ENCODE measurements at regions not wholly inside any gene's neighbourhood (a gene's known extent, or its start where the extent isn't known, plus 50 kb on each side); places are given as distances from the start of the nearest gene placed in this dataset.

- Histone ChIP-seq H3K23me2 (ENCODE audit: low read depth, low read length) (no peaks in the 10 kb centered on the region), H3K79me1 (ENCODE audit: low read depth, low read length) (no peaks in the 10 kb centered on the region), H4K5ac (ENCODE audit: insufficient read length, low read depth, low read length) (no peak overlapping the region), H3K14ac (ENCODE audit: insufficient read length) (no peak overlapping the region), H3K4me2 (ENCODE audit: insufficient read depth in 1 of 2, low read depth in 2 of 2, low read length in 2 of 2) (no peak overlapping the region), H4K91ac (replicated peaks; ENCODE audit: insufficient read length, low read length) (no peak overlapping the region), H3K9ac (replicated peaks in 1 of 4; ENCODE audit: extremely low read depth in 1 of 4, low read depth in 3 of 4, low read length in 3 of 4) (no peak overlapping the region), H2AK5ac (ENCODE audit: low read depth, low read length) (no peak overlapping the region), H4K20me1 (replicated peaks in 1 of 2; ENCODE audit: control insufficient read depth in 1 of 2, insufficient read depth in 2 of 2, low read length in 2 of 2) (no peaks in the 10 kb centered on the region), H2BK5ac (ENCODE audit: low read depth, low read length) (no peak overlapping the region), H2BK20ac (ENCODE audit: low read length) (no peak overlapping the region), H2BK12ac (ENCODE audit: low read depth, low read length) (no peak overlapping the region), H3K18ac (ENCODE audit: extremely low read depth, low read length) (no peak overlapping the region), H3K79me2 (ENCODE audit: control insufficient read depth in 1 of 2, insufficient read depth in 2 of 2, low read length in 2 of 2) (no peaks in the 10 kb centered on the region), H3K23ac (ENCODE audit: insufficient read length) (no peak overlapping the region), H3K56ac (replicated peaks; ENCODE audit: insufficient read length, low read depth, low read length) (no peak overlapping the region), H3K4me1 (replicated peaks in 1 of 4; ENCODE audit: control insufficient read depth in 3 of 4, insufficient read depth in 4 of 4, low read length in 3 of 4) (peaks cover 0 to 10% (median 7%) of the 10 kb centered on the region in 4 experiments; a peak in 4 of 7 replicates), H3K36me3 (ENCODE audit: control insufficient read depth in 2 of 4, insufficient read depth in 4 of 4, low read length in 3 of 4) (no peaks in the 10 kb centered on the region), H3K9me3 (ENCODE audit: insufficient read depth in 2 of 2, low read depth in 1 of 2, low read length in 1 of 2) (no peaks in the 10 kb centered on the region), H3K27ac (ENCODE audit: low read depth, low read length) (no peak overlapping the region), H4K8ac (ENCODE audit: extremely low read depth, insufficient read depth, low read length) (no peak overlapping the region), H3K27me3 (replicated peaks in 1 of 4; ENCODE audit: control insufficient read depth in 3 of 4, extremely low read depth in 1 of 4, insufficient read depth in 3 of 4, low read length in 3 of 4) (no peaks in the 10 kb centered on the region), H3K4ac (replicated peaks; ENCODE audit: insufficient read length, low read depth, low read length) (no peak overlapping the region), H2AFZ (ENCODE audit: low read length) (no peak overlapping the region), H3K4me3 (ENCODE audit: extremely low read depth in 1 of 4, insufficient read depth in 2 of 4, low read depth in 3 of 4, low read length in 4 of 4) (no peak overlapping the region), H2BK15ac (ENCODE audit: low read length) (no peak overlapping the region), H2BK120ac (replicated peaks; ENCODE audit: low read depth, low read length) (no peak overlapping the region)
- ChIA-PET POLR2A (ENCODE audit: partially characterized antibody) (no interaction called here), CTCF (ENCODE audit: partially characterized antibody) (interaction anchor here (0.6 to 0.7 kb wide), 2 partner anchors 115 to 239 kb away, joined by 3 to 4 read pairs; no protein-coding TSS in a partner anchor)
- FAIRE-seq: no peak
- 86% methylated on average over 2 of the region's 2 CpGs; no CpG with 5 or more reads in 1 of the 2 experiments for WGBS, 2 experiments (ENCODE audit: extremely low coverage in 1 of 2, insufficient coverage in 1 of 2, insufficient read length in 1 of 2, insufficient replicate concordance in 2 of 2, low coverage in 1 of 2, low lambda C conversion rate in 2 of 2, missing lambda C conversion rate in 1 of 2)
- no peak for DNase-seq (ENCODE audit: low read depth in 1 of 2, low spot score in 2 of 2)
- TF ChIP-seq ATF2 (IDR thresholded peaks at IDR 0.05; ENCODE audit: low read length): no peak
Observed at GRCh38 chr4:154142664-154143063, 348.9 kb downstream of the DCHS2 start.

Measured in H1 (cell line).